HL-60 (cell line): ENCODE measurements at regions not wholly inside any gene's neighbourhood (a gene's known extent, or its start where the extent isn't known, plus 50 kb on each side); places are given as distances from the start of the nearest gene placed in this dataset.

Experiments
- CTCF ChIP-seq: IDR thresholded peaks from one replicate; pipeline ENCODE4 v1.5.1; 2011; ENCODE audit warnings: low read length, control low read depth, inconsistent platforms; ENCODE audit not compliant: insufficient read depth
- POLR2AphosphoS5 ChIP-seq: IDR thresholded peaks from 2 replicates; pipeline ENCODE4 v1.6.1; 2012; ENCODE audit warnings: low read depth
- REST ChIP-seq: IDR thresholded peaks from 2 replicates; pipeline ENCODE4 v1.6.1; 2012; ENCODE audit warnings: low read depth; ENCODE audit not compliant: insufficient replicate concordance
- SPI1 ChIP-seq: IDR thresholded peaks from 2 replicates; pipeline ENCODE4 v1.6.1; 2012; ENCODE audit warnings: low read depth, mild to moderate bottlenecking, borderline replicate concordance

GRCh38 chrX:8242431-8243020, 71.5 kb upstream of the VCX2 start:
- no peak for TF ChIP-seq CTCF
- no peak for TF ChIP-seq POLR2AphosphoS5
- TF ChIP-seq REST, result no peak
- no peak for TF ChIP-seq SPI1
